ENCODE measurements at regions not wholly inside any gene's neighbourhood (a gene's known extent, or its start where the extent isn't known, plus 50 kb on each side); places are given as distances from the start of the nearest gene placed in this dataset.
A peak's percentile ranks its signal among the peaks of the same experiment; 100 is the strongest.

GRCh38 chr7:21365866-21366624 lies 61.8 kb upstream of the SP4 start:
- TF ChIP-seq, protein P1, sequence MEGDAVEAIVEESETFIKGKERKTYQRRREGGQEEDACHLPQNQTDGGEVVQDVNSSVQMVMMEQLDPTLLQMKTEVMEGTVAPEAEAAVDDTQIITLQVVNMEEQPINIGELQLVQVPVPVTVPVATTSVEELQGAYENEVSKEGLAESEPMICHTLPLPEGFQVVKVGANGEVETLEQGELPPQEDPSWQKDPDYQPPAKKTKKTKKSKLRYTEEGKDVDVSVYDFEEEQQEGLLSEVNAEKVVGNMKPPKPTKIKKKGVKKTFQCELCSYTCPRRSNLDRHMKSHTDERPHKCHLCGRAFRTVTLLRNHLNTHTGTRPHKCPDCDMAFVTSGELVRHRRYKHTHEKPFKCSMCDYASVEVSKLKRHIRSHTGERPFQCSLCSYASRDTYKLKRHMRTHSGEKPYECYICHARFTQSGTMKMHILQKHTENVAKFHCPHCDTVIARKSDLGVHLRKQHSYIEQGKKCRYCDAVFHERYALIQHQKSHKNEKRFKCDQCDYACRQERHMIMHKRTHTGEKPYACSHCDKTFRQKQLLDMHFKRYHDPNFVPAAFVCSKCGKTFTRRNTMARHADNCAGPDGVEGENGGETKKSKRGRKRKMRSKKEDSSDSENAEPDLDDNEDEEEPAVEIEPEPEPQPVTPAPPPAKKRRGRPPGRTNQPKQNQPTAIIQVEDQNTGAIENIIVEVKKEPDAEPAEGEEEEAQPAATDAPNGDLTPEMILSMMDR (IDR thresholded peaks at IDR 0.05): no peak
- peak in 1 of 2 donors; percentile 31 for TF ChIP-seq POLR2AphosphoS5 (IDR thresholded peaks at IDR 0.05; ENCODE audit: insufficient read depth in 1 of 2, low read depth in 1 of 2)
- no peak for TF ChIP-seq POLR2A (IDR thresholded peaks at IDR 0.05)
